Loucy (cell line): ENCODE measurements at regions not wholly inside any gene's neighbourhood (a gene's known extent, or its start where the extent isn't known, plus 50 kb on each side); places are given as distances from the start of the nearest gene placed in this dataset.
"Not testable (repeated sequence)": the region's sequence is repeated elsewhere in the genome, so short reads cannot be mapped to it uniquely, and the experiment has no call there.

Source experiments
- H2AFZ ChIP-seq: fragments of 200-600 bp; sonication (generic); 2 replicates; pipeline ENCODE4 v1.6.0; 2016; ENCODE audit warnings: antibody characterized with exemption, mild to moderate bottlenecking, low read length, moderate library complexity
- H3F3A ChIP-seq: fragments of 200-600 bp; 2 replicates; pipeline ENCODE4 v1.6.0; 2016; ENCODE audit warnings: antibody characterized with exemption, low read depth, mild to moderate bottlenecking
- H3K27me3 ChIP-seq: fragments of 200-600 bp; sonication (generic); 2 replicates; pipeline ENCODE4 v1.6.1; 2014; ENCODE audit warnings: low read length, mild to moderate bottlenecking; ENCODE audit not compliant: insufficient read depth, poor library complexity, severe bottlenecking
- H3K36me3 ChIP-seq: fragments of 200-600 bp; sonication (generic); 2 replicates; pipeline ENCODE4 v1.6.1; 2016; ENCODE audit warnings: low read length; ENCODE audit not compliant: insufficient read depth
- H3K4me1 ChIP-seq: fragments of 200-600 bp; sonication (generic); 2 replicates; pipeline ENCODE4 v1.5.1; 2014; ENCODE audit warnings: low read length, mild to moderate bottlenecking; ENCODE audit not compliant: insufficient read depth, poor library complexity, severe bottlenecking
- H3K4me2 ChIP-seq: fragments of 200-600 bp; sonication (generic); 2 replicates; pipeline ENCODE4 v1.6.0; 2014; ENCODE audit warnings: antibody characterized with exemption, low read length, low read depth, mild to moderate bottlenecking; ENCODE audit not compliant: poor library complexity, severe bottlenecking
- H3K4me3 ChIP-seq: fragments of 200-600 bp; sonication (generic); 2 replicates; pipeline ENCODE4 v1.5.1; 2014; ENCODE audit warnings: low read length, mild to moderate bottlenecking, mixed read lengths; ENCODE audit not compliant: poor library complexity, severe bottlenecking
- H3K79me2 ChIP-seq: fragments of 200-600 bp; sonication (generic); 2 replicates; pipeline ENCODE4 v1.6.1; 2014; ENCODE audit warnings: low read length; ENCODE audit not compliant: insufficient read depth
- H3K9ac ChIP-seq: fragments of 200-600 bp; sonication (generic); 2 replicates; pipeline ENCODE4 v1.6.0; 2014; ENCODE audit warnings: mild to moderate bottlenecking, low read depth, low read length, moderate library complexity; ENCODE audit not compliant: poor library complexity, severe bottlenecking
- H3K9me2 ChIP-seq: fragments of 200-600 bp; sonication (generic); replicated peaks from 2 replicates; pipeline ENCODE4 v1.6.1; 2016; ENCODE audit warnings: low read depth, low read length, mixed read lengths
- H3K9me3 ChIP-seq: fragments of 200-600 bp; sonication (generic); 2 replicates; pipeline ENCODE4 v1.6.1; 2014; ENCODE audit warnings: mild to moderate bottlenecking, antibody characterized with exemption, low read length, low read depth; ENCODE audit not compliant: insufficient read depth
- H4K20me1 ChIP-seq: fragments of 200-600 bp; sonication (generic); 2 replicates; pipeline ENCODE4 v1.6.0; 2014; ENCODE audit warnings: antibody characterized with exemption, low read length, mild to moderate bottlenecking; ENCODE audit not compliant: insufficient read depth, poor library complexity, severe bottlenecking
- CTCF ChIP-seq: fragments of 200-600 bp; sonication (generic); conservative IDR thresholded peaks from 2 replicates; pipeline ENCODE4 v1.5.1; 2014; ENCODE audit warnings: mild to moderate bottlenecking, antibody characterized with exemption, low read length
- EZH2phosphoT487 ChIP-seq: fragments of 200-600 bp; IDR thresholded peaks from 2 replicates; pipeline ENCODE4 v1.6.1; 2018; ENCODE audit warnings: antibody characterized with exemption, mild to moderate bottlenecking, moderate library complexity, borderline replicate concordance

GRCh38 chr13:53301449-53301848, 272.8 kb downstream of the OLFM4 start:
- Histone ChIP-seq H3K36me3 (no peaks in the 10 kb centered on the region), H3K4me1 (no peaks in the 10 kb centered on the region), H3K9ac (no peak overlapping the region), H3K4me3 (no peak overlapping the region), H3K9me3 (no peaks in the 10 kb centered on the region), H3K4me2 (no peak overlapping the region), H3F3A (no peaks in the 10 kb centered on the region), H3K9me2 (no peaks in the 10 kb centered on the region), H3K79me2 (no peaks in the 10 kb centered on the region), H3K27me3 (no peaks in the 10 kb centered on the region), H2AFZ (no peak overlapping the region), H4K20me1 (no peaks in the 10 kb centered on the region)
- no peak for TF ChIP-seq CTCF

- not testable (repeated sequence) for H3K79me2 ChIP-seq, H3K4me3 ChIP-seq, H4K20me1 ChIP-seq, H3K9me3 ChIP-seq, H2AFZ ChIP-seq, H3K27me3 ChIP-seq, H3K9me2 ChIP-seq, H3F3A ChIP-seq, H3K4me2 ChIP-seq, H3K4me1 ChIP-seq, H3K9ac ChIP-seq, H3K36me3 ChIP-seq
Measured at GRCh38 chr13:53305419-53305818, 276.8 kb downstream of the OLFM4 start.

DNA sequence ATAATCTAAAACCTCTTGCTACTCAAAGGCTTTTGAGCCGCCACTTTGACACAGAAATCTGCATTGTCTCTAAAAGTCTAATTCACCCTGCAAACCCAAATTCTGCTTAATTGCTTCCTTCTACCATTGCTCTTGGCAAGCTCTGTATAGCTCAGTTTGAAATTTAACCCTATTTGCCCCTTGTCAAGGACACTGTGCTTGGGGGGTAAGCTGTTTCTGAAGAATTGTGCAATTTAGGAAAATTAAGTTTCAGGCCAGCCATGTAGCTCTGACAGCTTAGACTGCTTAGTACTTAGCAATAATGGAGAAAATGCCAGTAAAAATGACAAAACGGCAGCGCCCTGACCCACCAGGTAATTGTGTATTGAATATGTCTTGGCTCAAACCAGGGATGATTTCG, 282.2 kb downstream of the OLFM4 start:
- TF ChIP-seq CTCF: no peak
- no peak for TF ChIP-seq EZH2phosphoT487
- Histone ChIP-seq H3K79me2 (no peaks in the 10 kb centered on the region), H2AFZ (no peak overlapping the region), H3K9me3 (no peaks in the 10 kb centered on the region), H3K4me2 (no peak overlapping the region), H3K4me1 (no peaks in the 10 kb centered on the region), H3K27me3 (no peaks in the 10 kb centered on the region), H3K36me3 (no peaks in the 10 kb centered on the region), H3K9ac (no peak overlapping the region), H3F3A (no peaks in the 10 kb centered on the region), H4K20me1 (no peaks in the 10 kb centered on the region), H3K9me2 (no peaks in the 10 kb centered on the region), H3K4me3 (no peak overlapping the region)

- no peaks in the 10 kb centered on the region for H3K4me1 ChIP-seq
- no peaks in the 10 kb centered on the region for H3K27me3 ChIP-seq
- no peaks in the 10 kb centered on the region for H3K9me2 ChIP-seq
- H3K36me3 ChIP-seq: no peaks in the 10 kb centered on the region
- H3F3A ChIP-seq: no peaks in the 10 kb centered on the region
- TF ChIP-seq CTCF: no peak
- TF ChIP-seq EZH2phosphoT487: no peak
- no peak overlapping the region for H3K4me3 ChIP-seq
- H3K4me2 ChIP-seq: no peak overlapping the region
- H2AFZ ChIP-seq: no peak overlapping the region
- H4K20me1 ChIP-seq: no peaks in the 10 kb centered on the region
- H3K9ac ChIP-seq: no peak overlapping the region
- no peaks in the 10 kb centered on the region for H3K79me2 ChIP-seq
- no peaks in the 10 kb centered on the region for H3K9me3 ChIP-seq
Measured at GRCh38 chr13:53311561-53311960, 282.9 kb downstream of the OLFM4 start.
